PC-3 (cell line): ENCODE measurements at regions not wholly inside any gene's neighbourhood (a gene's known extent, or its start where the extent isn't known, plus 50 kb on each side); places are given as distances from the start of the nearest gene placed in this dataset.
"Not testable (repeated sequence)": the region's sequence is repeated elsewhere in the genome, so short reads cannot be mapped to it uniquely, and the experiment has no call there.

Experiments
- ATAC-seq: fragments of 200-7000 bp; cut with Tn5 transposase; 2 replicates; pipeline ENCODE4 v1.9.1; 2020; ENCODE audit warnings: mild to moderate bottlenecking, moderate library complexity
- BruUV-seq: library from RNA; stranded (reverse); fragments of 400-500 nt; replicated peaks from 2 replicates; lab custom pipeline; 2021; lab: Mats Ljungman, UMichigan
- CTCF ChIA-PET: fragments of 300-600 bp; sonication (Branson Sonifier 250); formaldehyde crosslinking; loops from one replicate; lab custom pipeline; 2022; ENCODE audit warnings: antibody characterized with exemption; lab: Charles Lee
- POLR2A ChIA-PET: fragments of 300-600 bp; sonication (Branson Sonifier 250); formaldehyde crosslinking; loops from one replicate; lab custom pipeline; 2022; ENCODE audit warnings: antibody characterized with exemption; ENCODE audit not compliant: unreplicated experiment; lab: Charles Lee
- DNase-seq: peaks from one replicate; pipeline ENCODE4 v3.0.0-alpha.2; 2015
- H2AFZ ChIP-seq: fragments of 300-600 bp; sonication (generic); 2 replicates; pipeline ENCODE4 v1.6.0; 2016; ENCODE audit warnings: antibody characterized with exemption, low read length
- H3F3A ChIP-seq: fragments of 300-600 bp; sonication (generic); one replicate; pipeline ENCODE4 v1.6.0; 2017; ENCODE audit warnings: antibody characterized with exemption, low read length, control low read depth, mild to moderate bottlenecking; ENCODE audit not compliant: unreplicated experiment
- H3K27ac ChIP-seq: fragments of 300-600 bp; sonication (generic); 2 replicates; pipeline ENCODE4 v1.5.1; 2016; ENCODE audit warnings: mild to moderate bottlenecking, low read length
- H3K27me3 ChIP-seq: fragments of 300-600 bp; sonication (generic); 2 replicates; pipeline ENCODE4 v1.6.1; 2016; ENCODE audit warnings: low read length, mixed read lengths
- H3K36me3 ChIP-seq: fragments of 300-600 bp; sonication (generic); 2 replicates; pipeline ENCODE4 v1.6.1; 2016; ENCODE audit warnings: low read depth, mixed run types, low read length, mixed read lengths
- H3K4me1 ChIP-seq: fragments of 300-600 bp; sonication (generic); 2 replicates; pipeline ENCODE4 v1.5.1; 2016; ENCODE audit warnings: low read length; ENCODE audit not compliant: insufficient read depth
- H3K4me2 ChIP-seq: fragments of 300-600 bp; sonication (generic); 2 replicates; pipeline ENCODE4 v1.6.0; 2016; ENCODE audit warnings: low read length
- H3K4me3 ChIP-seq: fragments of 300-600 bp; sonication (generic); 2 replicates; pipeline ENCODE4 v1.5.1; 2016; ENCODE audit warnings: mild to moderate bottlenecking, low read length, mixed read lengths
- H3K79me2 ChIP-seq: fragments of 300-600 bp; sonication (generic); 2 replicates; pipeline ENCODE4 v1.6.1; 2017; ENCODE audit warnings: low read length, mixed read lengths
- H3K9ac ChIP-seq: fragments of 300-600 bp; sonication (generic); 2 replicates; pipeline ENCODE4 v1.6.0; 2016; ENCODE audit warnings: mild to moderate bottlenecking, low read length
- H3K9me2 ChIP-seq: fragments of 300-600 bp; sonication (generic); replicated peaks from 2 replicates; pipeline ENCODE4 v1.6.1; 2016; ENCODE audit warnings: mixed run types, low read length, mixed read lengths
- H3K9me3 ChIP-seq: fragments of 300-600 bp; sonication (generic); 2 replicates; pipeline ENCODE4 v1.6.1; 2016; ENCODE audit warnings: low read length, mixed read lengths
- H4K20me1 ChIP-seq: fragments of 300-600 bp; sonication (generic); 2 replicates; pipeline ENCODE4 v1.6.1; 2016; ENCODE audit warnings: low read length, mixed read lengths
- CTCF ChIP-seq: fragments of 300-600 bp; sonication (generic); conservative IDR thresholded peaks from 2 replicates; pipeline ENCODE4 v1.5.1; 2017; ENCODE audit warnings: antibody characterized with exemption, low read depth, mild to moderate bottlenecking, low read length
- EZH2 ChIP-seq: fragments of 300-600 bp; sonication (generic); IDR thresholded peaks from one replicate; pipeline ENCODE4 v1.6.1; 2017; ENCODE audit warnings: antibody characterized with exemption, mild to moderate bottlenecking, low read length; ENCODE audit not compliant: unreplicated experiment
- EZH2phosphoT487 ChIP-seq: fragments of 300-600 bp; sonication (generic); IDR thresholded peaks from 2 replicates; pipeline ENCODE4 v1.6.1; 2018; ENCODE audit warnings: mild to moderate bottlenecking, antibody characterized with exemption, low read length, borderline replicate concordance
- intact Hi-C: fragments of 100-400 bp; cut with micrococcal nuclease; formaldehyde crosslinking; loops from 2 replicates; pipeline ENCODE4 v1.9.0; 2023

GRCh38 chr5:87778876-87779275, 366.1 kb upstream of the CCNH start:
- H3K4me3 ChIP-seq: no peak overlapping the region
- H3K9me2 ChIP-seq: no peaks in the 10 kb centered on the region
- intact Hi-C loops: no loop called here
- no peak overlapping the region for H3K4me2 ChIP-seq
- DNase-seq: no peak
- no TSS peak for BruUV-seq
- ChIA-PET CTCF (no interaction called here), POLR2A (no interaction called here)
- no peaks in the 10 kb centered on the region for H3K79me2 ChIP-seq
- H2AFZ ChIP-seq: no peak overlapping the region
- H3K9me3 ChIP-seq: no peaks in the 10 kb centered on the region
- H3K27ac ChIP-seq: no peak overlapping the region
- no peaks in the 10 kb centered on the region for H3F3A ChIP-seq
- H3K9ac ChIP-seq: no peak overlapping the region
- H3K36me3 ChIP-seq: no peaks in the 10 kb centered on the region
- H3K27me3 ChIP-seq: no peaks in the 10 kb centered on the region
- no peak for TF ChIP-seq CTCF
- TF ChIP-seq EZH2phosphoT487: no peak
- no peak for TF ChIP-seq EZH2
- H3K4me1 ChIP-seq: 0 out of 2 replicates have a peak, but pooled peaks cover 4% of the 10 kb centered on the region
- no peak for ATAC-seq
- H4K20me1 ChIP-seq: no peaks in the 10 kb centered on the region

GRCh38 chr5:87777877-87778276, 365.1 kb upstream of the CCNH start:
- Histone ChIP-seq H3K27me3 (no peaks in the 10 kb centered on the region), H3K9ac (no peak overlapping the region), H3K9me3 (no peaks in the 10 kb centered on the region), H3K27ac (no peak overlapping the region), H3K36me3 (no peaks in the 10 kb centered on the region), H3K4me3 (no peak overlapping the region), H3K4me1 (0 out of 2 replicates have a peak, but pooled peaks cover 4% of the 10 kb centered on the region), H3K79me2 (no peaks in the 10 kb centered on the region), H3F3A (no peaks in the 10 kb centered on the region), H2AFZ (no peak overlapping the region), H4K20me1 (no peaks in the 10 kb centered on the region), H3K9me2 (no peaks in the 10 kb centered on the region), H3K4me2 (no peak overlapping the region)
- intact Hi-C loops: no loop called here
- ChIA-PET POLR2A (no interaction called here), CTCF (no interaction called here)
- no peak for TF ChIP-seq EZH2
- no peak for TF ChIP-seq CTCF
- no peak for TF ChIP-seq EZH2phosphoT487
- ATAC-seq: no peak
- no TSS peak for BruUV-seq
- no peak for DNase-seq

DNA sequence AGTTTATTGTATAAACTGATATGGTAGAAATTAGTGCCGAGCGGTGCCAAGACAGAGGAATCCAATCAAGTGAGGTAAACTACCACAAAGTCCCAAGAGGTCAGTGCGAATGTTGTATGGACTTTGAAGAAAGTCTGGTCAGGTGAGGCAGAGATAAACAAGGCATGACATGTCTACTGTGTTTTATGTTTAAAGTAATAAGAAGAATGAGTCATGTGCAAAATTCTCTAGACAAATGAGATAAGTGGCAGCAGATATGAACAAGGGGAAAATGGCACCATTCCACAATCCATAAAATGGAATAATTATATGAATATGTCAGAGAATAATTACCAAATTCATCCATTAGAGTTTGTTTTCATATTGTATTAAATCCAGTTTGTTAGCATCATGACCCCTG, 364.1 kb upstream of the CCNH start:
- H3K9me2 ChIP-seq: no peaks in the 10 kb centered on the region
- H3K79me2 ChIP-seq: no peaks in the 10 kb centered on the region
- H3K27ac ChIP-seq: no peak overlapping the region
- no peaks in the 10 kb centered on the region for H3K36me3 ChIP-seq
- ATAC-seq: no peak
- no peaks in the 10 kb centered on the region for H3K27me3 ChIP-seq
- H3K9me3 ChIP-seq: no peaks in the 10 kb centered on the region
- CTCF ChIA-PET: no interaction called here
- DNase-seq: no peak
- no peak overlapping the region for H3K4me2 ChIP-seq
- no peak overlapping the region for H2AFZ ChIP-seq
- POLR2A ChIA-PET: no interaction called here
- no TSS peak for BruUV-seq
- intact Hi-C loops: no loop called here
- H3K4me3 ChIP-seq: no peak overlapping the region
- 0 out of 2 replicates have a peak, but pooled peaks cover 4% of the 10 kb centered on the region for H3K4me1 ChIP-seq
- no peak for TF ChIP-seq CTCF
- TF ChIP-seq EZH2phosphoT487: no peak
- TF ChIP-seq EZH2: no peak
- no peak overlapping the region for H3K9ac ChIP-seq
- H3F3A ChIP-seq: no peaks in the 10 kb centered on the region
- H4K20me1 ChIP-seq: no peaks in the 10 kb centered on the region

DNA sequence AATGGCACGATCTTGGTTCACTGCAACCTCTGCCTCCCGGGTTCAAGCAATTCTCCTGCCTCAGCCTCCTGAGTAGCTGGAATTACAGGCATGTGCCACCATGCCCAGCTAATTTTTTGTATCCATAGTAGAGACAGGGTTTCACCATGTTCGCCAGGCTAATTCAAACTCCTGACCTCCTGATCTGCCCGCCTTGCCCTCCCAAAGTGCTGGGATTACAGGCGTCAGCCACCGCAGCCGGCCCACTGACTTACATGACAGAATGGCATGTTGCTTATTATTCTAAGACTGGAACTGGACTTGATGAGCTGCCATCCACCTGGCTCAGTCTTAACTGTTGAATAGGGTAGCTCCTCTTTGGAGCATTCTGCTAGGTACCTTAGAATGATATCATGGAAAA, 363.6 kb upstream of the CCNH start:
- H3F3A ChIP-seq, CTCF ChIA-PET, H3K36me3 ChIP-seq, H3K27me3 ChIP-seq, H3K9me2 ChIP-seq, H3K4me3 ChIP-seq, ATAC-seq, POLR2A ChIA-PET, DNase-seq, H3K4me1 ChIP-seq, H3K79me2 ChIP-seq, H3K9me3 ChIP-seq, BruUV-seq, H3K9ac ChIP-seq, H3K4me2 ChIP-seq, H2AFZ ChIP-seq, H4K20me1 ChIP-seq, intact Hi-C loops, H3K27ac ChIP-seq: not testable (repeated sequence)
